ENCODE measurements at regions not wholly inside any gene's neighbourhood (a gene's known extent, or its start where the extent isn't known, plus 50 kb on each side); places are given as distances from the start of the nearest gene placed in this dataset.

DNA sequence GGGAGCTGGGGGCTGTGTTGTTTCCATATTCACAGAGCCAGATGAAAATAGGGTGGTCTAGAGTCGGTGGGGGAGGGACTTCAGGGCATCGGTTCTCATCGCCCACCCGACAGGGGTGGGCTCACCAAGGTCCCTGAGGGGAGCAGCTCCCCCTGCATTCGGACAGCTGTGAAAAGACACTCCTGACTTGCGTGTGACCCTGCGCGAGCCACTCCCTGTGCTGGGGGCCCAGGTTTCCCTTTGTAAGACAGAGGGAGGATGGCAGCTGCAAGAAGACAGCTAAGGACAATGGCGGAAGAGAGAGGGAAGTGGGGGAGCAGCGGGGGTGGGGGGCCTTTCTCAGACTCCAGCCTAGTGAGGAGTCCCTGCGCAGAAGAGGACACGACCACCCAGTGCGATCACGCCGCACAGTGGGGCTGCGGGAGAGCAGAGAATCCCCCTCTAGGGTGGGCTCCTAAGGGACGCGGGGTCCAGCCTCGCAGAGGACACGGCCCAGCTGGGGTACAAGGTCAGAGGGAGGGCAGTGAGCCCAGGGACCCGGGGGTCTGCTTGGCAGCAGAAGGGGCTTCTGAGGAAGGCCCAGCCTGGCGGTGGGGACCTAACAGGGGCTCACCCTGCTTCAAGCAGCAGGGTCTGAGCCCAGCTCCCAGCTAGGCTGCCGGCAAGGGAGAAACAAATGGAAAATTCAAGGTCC, 326.9 kb upstream of the DIO3 start:
- no peak for DNase-seq

DNA sequence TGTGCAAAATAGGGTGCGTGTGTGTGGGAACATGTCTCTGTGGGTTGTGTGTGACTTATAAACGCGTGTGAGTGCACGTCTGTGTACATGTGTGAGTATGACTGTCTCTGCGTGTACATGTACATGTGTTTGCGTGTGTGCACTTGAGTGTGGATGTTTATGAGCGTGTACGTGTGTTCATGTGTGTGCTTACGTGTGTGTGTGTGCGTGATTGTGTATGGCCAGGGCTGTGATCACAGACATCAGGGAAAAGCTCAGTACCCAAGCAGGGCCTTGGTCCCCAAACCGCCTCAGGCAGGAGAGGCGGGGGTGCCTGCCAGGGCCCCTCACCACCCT, 326.3 kb upstream of the DIO3 start:
- no peak for DNase-seq

DNA sequence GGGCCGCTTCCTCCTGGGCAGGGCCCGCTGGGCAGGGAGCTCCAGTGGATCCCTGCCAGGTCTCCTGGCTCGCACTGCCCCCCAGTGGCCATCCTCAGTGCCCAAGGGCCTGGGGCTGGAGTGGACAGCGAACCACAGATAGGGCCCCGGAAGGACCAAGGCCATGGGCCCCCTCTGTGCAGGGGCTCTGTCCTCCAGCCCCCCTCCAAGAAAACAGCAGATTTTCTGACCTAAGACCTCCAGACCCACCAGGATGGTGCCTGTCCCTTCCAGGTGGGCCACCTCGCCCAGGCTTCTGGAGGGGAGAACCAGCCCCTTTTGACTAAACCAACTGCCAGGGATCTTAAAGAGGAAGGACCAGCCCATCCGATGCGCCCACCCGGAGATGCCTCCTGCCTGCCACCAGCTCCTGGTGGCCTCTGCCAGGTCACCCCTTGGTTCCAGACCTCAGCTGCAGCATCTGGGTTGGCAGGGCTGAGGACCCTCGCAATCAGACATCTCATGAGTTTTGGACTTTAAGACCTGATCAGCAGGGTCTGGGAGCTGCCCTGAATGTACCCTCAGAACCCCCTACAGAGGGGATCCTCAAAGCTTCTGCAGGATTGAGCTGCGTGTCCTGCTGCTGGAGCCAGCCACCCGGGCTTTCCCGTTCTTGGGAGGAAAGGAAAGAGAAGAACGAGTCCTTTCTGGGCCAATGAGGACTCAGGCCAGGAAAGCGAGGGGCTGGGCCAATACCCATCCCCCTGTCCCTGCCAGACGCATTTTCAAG, 325.8 kb upstream of the DIO3 start:
- no peak for DNase-seq

DNA sequence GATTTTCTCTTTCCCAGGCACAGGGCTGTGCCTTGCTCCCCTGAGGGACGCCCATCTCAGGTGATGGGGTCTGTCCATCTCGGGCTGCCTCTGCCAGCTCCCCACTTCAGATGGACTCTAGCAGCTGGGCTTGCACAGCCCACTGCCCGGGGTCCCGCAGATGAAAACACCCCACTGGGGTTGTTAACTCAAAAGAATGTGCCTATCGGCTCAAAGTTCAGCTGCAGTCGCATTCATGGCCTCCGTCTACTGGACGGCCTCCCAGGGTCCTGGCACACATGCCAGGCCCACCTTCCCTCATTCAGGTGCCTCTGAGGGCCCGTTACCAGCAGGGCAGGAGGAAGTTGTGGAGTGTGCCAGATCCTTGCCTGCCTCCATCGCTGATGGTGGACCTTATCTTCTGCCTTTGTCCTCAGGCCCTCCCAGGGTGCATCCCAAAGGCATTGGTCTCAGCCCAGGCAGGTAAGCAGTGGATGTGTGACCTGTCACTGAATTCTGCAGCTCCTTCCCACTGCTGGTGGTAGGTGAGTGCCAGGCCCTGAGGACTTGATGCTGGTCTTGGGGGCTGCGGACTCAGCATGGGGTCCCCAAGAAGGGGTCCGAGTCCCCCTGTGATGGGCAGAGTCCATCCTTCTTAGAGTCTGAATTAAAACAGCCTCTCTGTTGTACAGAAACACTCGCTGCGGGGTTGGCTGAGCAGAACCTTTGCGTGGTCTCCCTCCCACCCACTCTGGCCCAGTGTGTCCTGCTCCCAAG, 324.6 kb upstream of the DIO3 start:
- no peak for DNase-seq

DNA sequence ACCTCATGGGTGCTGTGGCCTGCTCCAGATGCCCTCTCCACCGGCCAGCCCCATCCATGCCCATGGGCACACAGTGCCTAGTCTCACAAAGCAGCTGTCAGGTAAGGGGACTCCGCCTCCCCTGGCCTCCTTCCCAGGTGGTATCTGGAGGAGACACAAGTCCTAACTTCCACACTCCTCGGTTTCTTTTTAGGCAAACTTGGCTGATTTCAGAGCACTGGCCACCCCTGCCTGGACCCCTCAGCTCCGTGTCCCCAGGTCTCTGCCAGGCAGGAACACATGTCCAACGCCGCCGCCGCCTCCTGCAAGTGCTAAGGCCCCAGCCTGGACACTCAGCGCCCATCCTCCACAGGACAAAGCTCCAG, 324.1 kb upstream of the DIO3 start:
- no peak for DNase-seq

DNA sequence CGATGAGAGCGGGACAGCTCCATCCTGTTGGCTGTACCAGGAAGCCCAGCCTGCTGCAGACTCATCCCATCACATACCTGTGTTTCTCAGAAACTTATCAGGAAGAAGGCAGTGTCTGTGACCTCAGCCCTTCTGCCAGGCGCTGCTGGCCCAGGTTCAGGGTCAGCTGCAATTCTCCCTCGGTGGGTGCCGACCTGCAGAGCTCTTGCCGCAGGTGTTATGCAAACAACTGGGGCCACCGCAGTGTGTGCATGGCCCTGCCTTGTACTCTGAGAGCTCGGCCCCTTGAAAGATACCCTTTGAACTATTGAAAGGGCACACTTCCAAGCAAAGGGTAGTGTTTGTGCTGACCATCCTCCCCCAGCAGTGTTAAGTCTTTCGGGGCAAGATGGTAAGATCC, 322.2 kb upstream of the DIO3 start:
- DNase-seq, result no peak

DNA sequence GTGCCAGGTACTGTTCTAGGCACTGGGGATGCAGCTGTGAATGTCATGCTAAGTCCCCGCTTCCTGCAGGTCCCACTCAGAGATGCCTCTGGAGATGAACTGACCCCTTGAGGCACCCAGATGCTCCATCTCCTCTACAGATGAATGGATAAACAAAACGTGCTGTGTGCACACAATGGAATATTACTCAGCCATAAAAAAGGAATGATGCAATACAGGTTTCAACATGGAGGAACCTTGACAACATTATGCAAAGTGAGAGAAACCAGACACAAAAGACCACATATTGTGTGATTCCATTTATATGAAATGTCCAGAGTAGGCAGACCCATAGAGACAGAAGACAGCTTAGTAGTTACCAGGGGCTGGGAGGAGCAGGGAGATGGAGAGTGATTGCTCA, 320.1 kb upstream of the DIO3 start:
- no peak for DNase-seq

DNA sequence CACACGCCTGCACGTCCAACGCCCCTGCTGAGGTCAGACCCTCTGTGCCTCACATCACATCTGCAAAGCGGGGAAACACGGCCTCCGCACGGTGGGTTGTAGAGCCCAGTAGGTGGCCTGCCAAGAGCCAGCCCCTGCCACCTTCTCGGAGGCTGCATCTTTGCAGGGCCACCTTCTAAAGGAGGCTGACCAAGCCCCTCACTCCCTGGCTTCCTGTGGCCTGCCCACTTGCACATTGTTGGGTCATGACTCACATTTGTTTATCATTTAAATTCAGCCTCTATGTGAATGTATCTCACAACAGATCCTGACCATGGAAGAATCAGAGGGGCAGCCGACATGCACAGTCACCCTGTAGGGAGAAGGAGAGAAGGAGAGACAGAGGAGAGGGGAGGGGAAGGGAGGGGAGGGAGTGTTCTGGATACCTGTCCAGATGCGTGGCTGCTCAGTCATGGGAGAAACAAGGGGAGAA, 319.5 kb upstream of the DIO3 start:
- no peak for DNase-seq

DNA sequence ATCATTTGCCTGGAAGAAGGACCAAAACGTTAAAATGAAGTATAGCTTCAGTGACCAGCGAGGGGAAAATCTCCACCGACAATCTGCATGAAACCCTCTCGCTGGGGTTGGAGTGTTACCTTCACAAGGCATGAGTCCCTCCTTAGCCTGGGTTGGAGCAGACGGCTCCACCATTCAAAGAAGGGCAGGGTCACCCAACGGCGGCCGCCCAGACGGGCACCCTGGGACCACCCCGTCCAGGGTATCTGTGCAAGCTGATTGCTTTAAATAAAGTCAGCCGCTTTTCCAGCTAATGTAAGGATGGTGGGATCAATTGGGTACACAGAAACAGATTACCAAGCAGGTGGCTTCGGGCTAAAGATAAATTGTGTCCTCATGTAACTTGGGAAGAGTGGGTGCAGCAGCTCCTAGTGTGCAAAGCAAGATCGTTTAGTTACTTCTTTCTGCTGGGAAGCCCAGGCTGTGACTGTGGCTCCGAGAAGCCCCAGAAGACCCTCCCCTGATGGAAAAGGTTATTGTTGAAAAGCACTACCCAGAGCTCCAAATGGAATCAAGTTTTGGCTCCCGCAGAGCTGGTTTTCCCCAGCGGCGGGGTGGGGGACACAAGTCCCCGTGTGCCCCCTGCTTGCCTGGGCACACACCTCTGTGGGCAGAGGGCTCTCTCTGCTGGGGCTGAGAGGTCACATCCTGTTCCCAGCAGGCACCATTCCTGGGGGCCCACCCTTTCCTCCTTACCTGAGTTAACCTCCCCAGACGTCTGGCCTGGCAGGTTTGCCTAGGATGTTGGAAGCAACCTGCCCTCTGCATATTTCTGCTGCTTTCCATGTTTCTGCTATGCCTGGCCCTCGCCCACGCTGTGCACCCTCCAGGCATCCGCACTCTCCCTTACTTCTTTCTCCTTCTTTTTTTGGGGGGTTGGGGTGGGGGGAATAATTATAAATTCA, 318.6 kb upstream of the DIO3 start:
- DNase-seq, result no peak

DNA sequence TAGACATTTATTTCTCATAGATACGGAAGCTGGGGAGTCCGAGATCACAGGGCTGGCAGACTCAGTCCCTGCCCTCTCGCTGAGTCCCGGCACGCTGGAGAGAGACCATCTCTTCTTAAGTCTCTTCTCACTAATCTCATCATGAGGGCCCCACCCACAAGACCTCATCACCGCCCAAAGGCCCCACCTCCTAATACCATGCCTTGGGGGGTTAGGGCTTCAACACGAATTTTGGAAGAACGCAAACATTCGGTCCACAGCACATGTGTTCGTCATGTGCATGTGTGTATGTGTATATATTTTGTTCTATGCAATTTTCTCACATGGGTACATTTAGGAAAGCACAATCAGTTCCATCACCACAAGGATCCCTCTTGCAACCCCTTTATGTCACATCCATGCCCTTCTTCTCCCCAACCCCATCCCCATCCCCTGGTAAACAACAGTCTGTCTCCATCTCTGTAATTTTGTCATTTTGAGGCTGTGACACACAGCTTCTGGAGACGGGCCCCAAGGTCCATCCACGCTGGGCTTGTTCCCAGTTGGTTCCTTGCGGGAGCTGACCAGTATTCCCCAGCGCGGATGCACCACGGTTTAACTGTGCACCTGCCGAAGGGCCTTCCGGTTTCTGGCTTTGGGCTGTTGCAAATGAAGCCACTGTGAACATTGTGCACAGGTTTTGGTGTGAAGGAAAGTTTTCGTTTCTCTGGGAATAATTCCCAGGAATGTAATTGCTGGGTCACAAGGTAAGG, 317.5 kb upstream of the DIO3 start:
- no peak for DNase-seq

DNA sequence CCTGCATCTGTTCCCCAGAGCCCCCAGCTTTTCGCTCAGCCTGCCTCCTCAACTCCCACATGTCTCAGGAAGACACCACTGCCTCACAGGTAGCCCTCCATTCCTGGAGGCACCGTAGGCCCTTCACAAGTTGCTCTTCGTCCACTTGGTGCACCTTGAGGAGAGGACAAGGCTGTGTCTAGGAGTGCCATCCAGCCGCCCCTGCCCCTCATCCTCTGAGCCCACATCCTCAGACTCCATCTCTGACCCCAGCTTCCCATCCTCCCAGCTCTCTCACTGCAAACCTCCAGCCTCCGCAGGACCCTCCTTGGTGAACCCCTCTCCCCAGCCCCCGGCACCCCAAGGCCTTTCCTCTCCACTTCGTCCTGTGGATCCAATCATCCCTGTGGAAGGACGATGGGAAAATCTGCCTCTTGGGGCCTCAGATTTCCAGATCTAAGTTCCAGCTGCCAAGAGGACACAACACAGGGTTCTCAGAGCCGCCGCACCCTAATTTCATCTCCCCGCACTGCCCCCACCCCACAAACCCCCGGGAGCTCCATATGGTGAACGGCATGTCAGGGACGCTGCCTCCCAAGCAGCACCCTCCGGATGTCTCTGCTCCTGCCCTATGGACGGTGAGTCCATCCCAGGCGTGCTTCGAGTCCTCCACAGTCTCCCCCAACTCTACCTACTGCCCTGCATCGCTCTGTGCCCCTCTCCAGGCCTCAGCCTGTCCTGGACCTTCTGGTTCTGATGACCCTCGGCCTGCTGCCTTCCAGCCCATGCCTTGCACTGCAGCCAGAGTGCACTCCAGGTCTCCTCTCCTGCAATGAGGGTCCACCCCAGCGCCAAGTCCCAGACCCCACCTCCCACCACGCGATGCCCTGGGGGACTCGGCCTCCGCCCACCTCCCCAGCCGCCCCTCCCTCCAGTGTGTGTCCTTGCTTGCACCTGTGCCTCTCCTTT, 314.1 kb upstream of the DIO3 start:
- DNase-seq, result no peak

DNA sequence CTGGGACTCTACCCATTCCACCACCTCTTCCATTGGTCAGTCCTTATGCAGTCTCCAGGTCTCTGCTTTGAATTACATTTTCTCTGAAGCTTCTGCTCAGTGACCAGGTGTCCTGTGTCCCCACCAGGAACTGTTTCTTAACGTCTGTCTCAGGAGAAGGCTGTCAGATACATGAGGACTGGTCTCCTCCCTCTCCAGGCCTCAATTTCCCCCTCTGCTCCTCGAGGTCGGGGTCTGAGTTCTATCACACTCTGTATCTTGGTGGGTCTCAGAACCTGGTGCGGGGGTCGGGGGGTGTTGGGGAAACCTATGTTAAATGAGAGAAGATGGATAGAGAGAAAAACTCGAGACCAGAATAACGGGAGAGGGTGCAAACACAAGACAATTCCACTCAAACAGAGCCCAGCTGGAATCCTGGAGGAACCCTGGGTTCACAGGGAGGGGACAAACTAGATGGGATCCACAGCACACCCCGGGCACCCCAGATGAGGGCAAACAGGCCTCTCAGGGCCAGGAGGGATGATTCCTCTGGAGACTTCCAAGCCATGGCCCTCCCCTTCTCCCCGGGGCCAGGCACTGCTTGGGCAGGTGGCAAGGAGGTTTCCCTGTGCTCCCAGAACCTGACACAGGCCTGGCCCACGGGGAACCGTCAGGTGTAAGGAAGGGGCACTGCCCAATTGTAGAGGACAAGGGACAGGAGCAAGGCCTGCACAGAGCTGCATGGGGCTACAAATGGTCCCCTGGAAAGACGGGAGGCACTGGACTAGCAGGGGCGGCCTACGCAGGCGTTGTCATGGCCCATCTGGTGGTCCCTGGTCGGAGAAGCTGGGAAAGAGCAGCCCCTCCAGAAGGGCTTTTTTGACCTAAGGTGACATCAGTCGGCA, 313.2 kb upstream of the DIO3 start:
- no peak for DNase-seq

DNA sequence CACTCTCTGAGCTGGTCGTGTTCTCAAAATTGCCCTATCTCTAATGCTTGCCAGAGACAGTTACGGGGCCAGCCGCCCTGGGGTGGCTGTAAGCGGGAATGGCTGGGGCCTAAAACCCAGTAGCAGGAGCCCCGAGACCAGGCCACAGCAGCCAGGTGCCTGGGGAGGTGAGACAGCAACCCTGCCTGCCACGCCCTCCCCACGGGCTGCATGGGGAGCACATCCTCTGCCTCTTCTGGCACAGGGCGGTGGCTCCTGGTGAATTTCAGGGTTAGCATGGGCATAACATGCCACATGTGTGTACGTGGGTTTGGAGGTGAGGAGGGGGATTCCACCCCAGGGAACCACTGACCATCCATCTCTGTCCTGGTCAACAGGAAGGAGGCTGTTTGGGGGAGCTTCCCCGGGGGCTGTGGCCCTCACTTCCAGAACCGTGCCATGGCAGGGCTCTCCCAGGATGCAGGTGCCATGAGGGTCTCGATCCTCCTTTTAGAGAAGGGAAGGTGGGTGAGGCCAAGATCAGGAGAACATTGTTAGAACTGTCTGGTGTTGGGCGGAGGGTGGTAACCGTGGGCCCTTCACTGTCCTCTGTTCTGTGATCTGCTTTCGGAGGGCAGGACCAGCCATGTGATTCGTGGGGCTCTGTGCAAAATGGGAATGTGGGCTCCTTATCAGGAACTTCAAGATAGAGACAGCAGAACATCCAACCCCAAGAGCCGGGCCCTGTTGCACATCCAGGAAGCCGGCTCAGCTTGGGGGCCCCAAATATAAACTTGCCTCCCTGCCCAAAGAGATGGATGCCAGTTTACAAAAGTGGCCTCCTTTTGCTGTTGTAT, 312.2 kb upstream of the DIO3 start:
- DNase-seq, result no peak

DNA sequence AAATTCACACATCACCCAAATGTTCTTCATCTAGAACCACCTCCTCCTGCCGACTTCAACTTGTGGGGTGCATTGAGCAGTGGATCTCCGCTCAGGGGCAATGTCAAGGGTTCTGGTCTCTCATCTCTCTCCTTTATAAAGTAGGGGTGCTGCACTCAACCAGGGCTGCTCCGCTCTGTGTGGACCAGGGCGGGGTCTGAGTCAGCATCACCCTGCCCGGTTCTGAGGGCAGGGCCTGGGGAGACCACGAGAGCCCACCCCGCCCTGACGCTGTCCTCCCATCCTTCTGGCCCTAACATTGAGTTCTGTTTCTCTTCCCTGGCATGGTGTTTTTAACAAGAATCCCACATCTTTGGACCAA, 311.6 kb upstream of the DIO3 start:
- no peak for DNase-seq

DNA sequence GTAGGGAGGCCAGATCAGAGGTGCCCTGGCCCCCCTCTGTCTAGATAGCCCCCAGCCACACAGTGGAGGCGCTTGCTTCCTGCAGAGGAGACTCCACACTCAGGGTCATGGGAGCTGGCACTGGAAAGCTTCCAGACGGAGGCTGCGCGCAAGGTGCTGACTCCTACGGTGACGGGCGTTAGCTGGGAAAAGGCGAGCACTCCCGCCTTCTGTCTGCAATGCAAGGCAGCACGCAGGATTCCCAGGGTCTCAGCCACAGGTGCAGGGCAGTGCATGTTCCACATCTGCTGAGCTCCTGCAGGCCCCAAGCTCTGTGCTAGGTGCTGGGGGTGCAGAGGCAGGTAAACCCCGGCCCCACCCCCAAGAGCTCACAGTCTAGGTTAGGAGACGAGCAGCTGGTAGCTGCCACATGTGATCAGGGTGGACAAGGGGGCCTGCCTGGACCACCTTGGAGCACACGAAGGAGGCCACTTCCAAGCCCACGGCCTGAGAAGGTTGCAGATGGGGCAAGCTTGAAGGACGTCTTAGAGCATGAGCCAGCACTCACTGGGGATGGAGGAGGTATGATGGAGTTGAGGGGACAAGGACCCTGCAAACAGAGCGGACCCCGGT, 310.9 kb upstream of the DIO3 start:
- no peak for DNase-seq

DNA sequence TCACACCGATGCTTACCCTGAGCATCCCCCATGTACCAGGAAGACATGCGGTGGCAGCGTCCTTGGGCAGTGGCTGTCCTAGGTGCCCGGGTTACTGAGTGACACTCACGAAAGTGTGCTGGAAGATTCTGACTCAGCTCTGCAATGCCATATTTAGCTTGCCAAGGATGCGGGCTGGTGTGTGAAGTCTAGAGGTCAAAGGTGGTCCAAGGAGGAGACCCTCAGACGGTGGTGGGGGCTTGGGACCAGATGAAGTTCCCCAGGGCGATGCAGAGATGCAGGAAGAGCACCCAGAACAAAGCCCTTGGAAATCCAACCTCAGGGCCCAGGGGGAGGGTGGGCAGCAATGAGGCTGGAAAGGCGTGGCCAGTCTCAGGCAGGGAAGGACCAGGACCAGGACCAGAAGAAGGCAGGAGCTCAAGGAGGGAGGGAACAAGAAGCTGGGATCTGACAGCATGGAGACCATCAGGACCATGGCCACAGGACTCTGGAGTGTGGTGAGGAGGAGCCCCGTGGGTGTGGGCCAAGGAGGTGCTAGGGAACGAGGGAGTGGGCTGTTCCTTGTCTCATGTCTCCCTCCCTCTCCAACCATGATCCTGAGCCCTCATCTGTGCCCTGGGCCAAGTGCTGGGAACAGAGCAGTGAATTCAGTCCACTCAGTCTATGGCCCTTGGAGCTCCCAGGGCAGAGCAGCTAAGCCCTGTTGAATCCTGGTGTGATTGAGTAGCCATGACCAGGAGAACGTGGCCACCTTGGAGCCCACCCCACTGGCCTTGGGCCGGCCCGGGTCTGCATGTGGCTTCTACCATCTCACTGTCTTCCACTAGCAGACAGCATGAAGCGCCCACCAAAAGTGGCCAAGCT, 310.1 kb upstream of the DIO3 start:
- DNase-seq, result no peak

DNA sequence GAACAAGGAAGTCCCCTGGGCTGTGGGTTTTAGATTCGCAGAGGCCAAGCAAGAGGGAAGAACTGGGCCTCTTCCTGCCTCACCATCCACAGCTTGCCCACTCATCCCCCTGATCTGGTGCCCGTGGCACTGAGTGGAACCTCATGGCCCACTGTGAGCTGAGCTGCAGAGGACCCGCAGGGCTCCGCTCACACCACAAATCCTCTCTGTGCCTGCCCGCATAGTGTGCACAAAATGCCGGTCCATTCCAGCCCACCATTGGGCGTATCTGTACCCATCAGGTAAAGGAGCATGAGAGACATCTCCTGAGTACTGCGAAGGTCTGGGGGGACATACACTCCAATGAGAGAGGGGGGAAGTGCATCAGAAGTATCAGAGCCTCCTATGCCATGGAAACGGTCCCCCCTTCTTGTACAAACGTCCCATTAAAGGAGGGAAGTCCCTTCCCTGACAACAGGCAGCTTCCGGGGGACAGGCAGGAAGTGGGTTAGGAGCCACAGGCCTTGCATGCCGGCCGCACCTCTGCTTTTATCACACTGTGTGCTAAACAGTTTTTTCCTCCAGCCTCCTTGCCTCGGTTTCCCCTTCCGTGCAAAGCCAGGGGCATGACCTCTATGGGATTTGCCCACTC, 309.4 kb upstream of the DIO3 start:
- DNase-seq, result no peak

Measured in DMS153 (cell line).